ENCODE measurements at regions not wholly inside any gene's neighbourhood (a gene's known extent, or its start where the extent isn't known, plus 50 kb on each side); places are given as distances from the start of the nearest gene placed in this dataset.

GRCh38 chr2:16943279-16943958 is 277.8 kb upstream of the CYRIA start:
- Mint-ChIP-seq H3K9me3 (peaks cover 7 to 9% of the 10 kb centered on the region in 2 donors), H3K27ac (no peak overlapping the region), H3K27me3 (ENCODE audit: low read depth in 2 of 2) (no peaks in the 10 kb centered on the region), H3K4me1 (peaks cover 0 to 3% of the 10 kb centered on the region in 2 donors), H3K4me3 (no peak overlapping the region), H3K36me3 (no peaks in the 10 kb centered on the region)
- ATAC-seq (no peak), DNase-seq (no peak)
- WGBS (ENCODE audit: insufficient coverage) = 71% methylated on average over 4 of the region's 4 CpGs
- Histone ChIP-seq H3K27ac (ENCODE audit: low read length) (no peak overlapping the region), H3K9me3 (ENCODE audit: control insufficient read depth, insufficient read depth, low read length) (no peaks in the 10 kb centered on the region), H3K27me3 (ENCODE audit: control insufficient read depth, insufficient read depth, low read length) (no peaks in the 10 kb centered on the region), H3K4me1 (ENCODE audit: control insufficient read depth, insufficient read depth, low read length) (no peaks in the 10 kb centered on the region), H3K36me3 (ENCODE audit: control insufficient read depth, insufficient read depth, low read length) (no peaks in the 10 kb centered on the region), H3K4me3 (ENCODE audit: low read length) (no peak overlapping the region)
- TF ChIP-seq, protein P1, sequence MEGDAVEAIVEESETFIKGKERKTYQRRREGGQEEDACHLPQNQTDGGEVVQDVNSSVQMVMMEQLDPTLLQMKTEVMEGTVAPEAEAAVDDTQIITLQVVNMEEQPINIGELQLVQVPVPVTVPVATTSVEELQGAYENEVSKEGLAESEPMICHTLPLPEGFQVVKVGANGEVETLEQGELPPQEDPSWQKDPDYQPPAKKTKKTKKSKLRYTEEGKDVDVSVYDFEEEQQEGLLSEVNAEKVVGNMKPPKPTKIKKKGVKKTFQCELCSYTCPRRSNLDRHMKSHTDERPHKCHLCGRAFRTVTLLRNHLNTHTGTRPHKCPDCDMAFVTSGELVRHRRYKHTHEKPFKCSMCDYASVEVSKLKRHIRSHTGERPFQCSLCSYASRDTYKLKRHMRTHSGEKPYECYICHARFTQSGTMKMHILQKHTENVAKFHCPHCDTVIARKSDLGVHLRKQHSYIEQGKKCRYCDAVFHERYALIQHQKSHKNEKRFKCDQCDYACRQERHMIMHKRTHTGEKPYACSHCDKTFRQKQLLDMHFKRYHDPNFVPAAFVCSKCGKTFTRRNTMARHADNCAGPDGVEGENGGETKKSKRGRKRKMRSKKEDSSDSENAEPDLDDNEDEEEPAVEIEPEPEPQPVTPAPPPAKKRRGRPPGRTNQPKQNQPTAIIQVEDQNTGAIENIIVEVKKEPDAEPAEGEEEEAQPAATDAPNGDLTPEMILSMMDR (IDR thresholded peaks at IDR 0.05) = no peak
- intact Hi-C loops (cut with micrococcal nuclease) = no loop called here

- TF ChIP-seq, protein P1 (IDR thresholded peaks at IDR 0.05) = no peak
- Histone ChIP-seq H3K9me3 (ENCODE audit: control insufficient read depth, insufficient read depth, low read length) (no peaks in the 10 kb centered on the region), H3K27ac (ENCODE audit: low read length) (no peak overlapping the region), H3K4me3 (ENCODE audit: low read length) (no peak overlapping the region), H3K4me1 (ENCODE audit: control insufficient read depth, insufficient read depth, low read length) (no peaks in the 10 kb centered on the region), H3K27me3 (ENCODE audit: control insufficient read depth, insufficient read depth, low read length) (no peaks in the 10 kb centered on the region), H3K36me3 (ENCODE audit: control insufficient read depth, insufficient read depth, low read length) (no peaks in the 10 kb centered on the region)
- intact Hi-C loops (cut with micrococcal nuclease) = no loop called here
- Mint-ChIP-seq H3K36me3 (no peaks in the 10 kb centered on the region), H3K27me3 (ENCODE audit: low read depth in 2 of 2) (no peaks in the 10 kb centered on the region), H3K4me1 (peaks cover 0 to 3% of the 10 kb centered on the region in 2 donors), H3K27ac (no peak overlapping the region), H3K4me3 (no peak overlapping the region), H3K9me3 (peaks cover 6 to 9% of the 10 kb centered on the region in 2 donors)
- no CpG with 5 or more reads among the region's 1 CpG for WGBS (ENCODE audit: insufficient coverage)
- no peak for DNase-seq
- no peak for ATAC-seq
Measured at GRCh38 chr2:16940214-16940613, 274.6 kb upstream of the CYRIA start.

- Histone ChIP-seq H3K4me1 (ENCODE audit: control insufficient read depth, insufficient read depth, low read length) (no peaks in the 10 kb centered on the region), H3K9me3 (ENCODE audit: control insufficient read depth, insufficient read depth, low read length) (no peaks in the 10 kb centered on the region), H3K27ac (ENCODE audit: low read length) (no peak overlapping the region), H3K36me3 (ENCODE audit: control insufficient read depth, insufficient read depth, low read length) (no peaks in the 10 kb centered on the region), H3K27me3 (ENCODE audit: control insufficient read depth, insufficient read depth, low read length) (no peaks in the 10 kb centered on the region), H3K4me3 (ENCODE audit: low read length) (no peak overlapping the region)
- WGBS (ENCODE audit: insufficient coverage) = 100% methylated on average over 1 of the region's 1 CpG
- intact Hi-C loops (cut with micrococcal nuclease) = no loop called here
- Mint-ChIP-seq H3K36me3 (no peaks in the 10 kb centered on the region), H3K27ac (no peak overlapping the region), H3K9me3 (peaks cover 6 to 9% of the 10 kb centered on the region in 2 donors), H3K4me1 (peaks cover 0 to 3% of the 10 kb centered on the region in 2 donors), H3K4me3 (no peak overlapping the region), H3K27me3 (ENCODE audit: low read depth in 2 of 2) (no peaks in the 10 kb centered on the region)
- TF ChIP-seq, protein P1 (IDR thresholded peaks at IDR 0.05) = no peak
- ATAC-seq = no peak
- no peak for DNase-seq
Measured at GRCh38 chr2:16939771-16940170, 274.1 kb upstream of the CYRIA start.

GRCh38 chr2:16933355-16933754 is 267.7 kb upstream of the CYRIA start:
- H3K9me3 Mint-ChIP-seq = peaks cover 5 to 9% of the 10 kb centered on the region in 2 donors
- no peaks in the 10 kb centered on the region for H3K27me3 Mint-ChIP-seq (ENCODE audit: low read depth in 2 of 2)
- Histone ChIP-seq H3K27me3 (ENCODE audit: control insufficient read depth, insufficient read depth, low read length) (no peaks in the 10 kb centered on the region), H3K36me3 (ENCODE audit: control insufficient read depth, insufficient read depth, low read length) (no peaks in the 10 kb centered on the region), H3K9me3 (ENCODE audit: control insufficient read depth, insufficient read depth, low read length) (no peaks in the 10 kb centered on the region), H3K27ac (ENCODE audit: low read length) (no peak overlapping the region), H3K4me1 (ENCODE audit: control insufficient read depth, insufficient read depth, low read length) (no peaks in the 10 kb centered on the region), H3K4me3 (ENCODE audit: low read length) (no peak overlapping the region)
- DNase-seq (no peak), ATAC-seq (no peak)
- no peak overlapping the region for H3K27ac Mint-ChIP-seq
- no peaks in the 10 kb centered on the region for H3K36me3 Mint-ChIP-seq
- WGBS (ENCODE audit: insufficient coverage) = 100% methylated on average over 2 of the region's 4 CpGs
- intact Hi-C loops (cut with micrococcal nuclease) = no loop called here
- TF ChIP-seq, protein P1 (IDR thresholded peaks at IDR 0.05) = no peak
- H3K4me3 Mint-ChIP-seq = no peak overlapping the region
- H3K4me1 Mint-ChIP-seq = no peaks in the 10 kb centered on the region
